SKM-1 (cell line): ENCODE measurements at regions not wholly inside any gene's neighbourhood (a gene's known extent, or its start where the extent isn't known, plus 50 kb on each side); places are given as distances from the start of the nearest gene placed in this dataset.
"Not testable (repeated sequence)": the region's sequence is repeated elsewhere in the genome, so short reads cannot be mapped to it uniquely, and the experiment has no call there.

Experiments
- DNase-seq: peaks from one replicate; lab custom pipeline; 2025; ENCODE audit not compliant: unreplicated experiment; lab: John Stamatoyannopoulos, UW

GRCh38 chr16:64084706-64085105, 1037.2 kb downstream of the CDH11 start:
- no peak for DNase-seq

- DNase-seq = no peak
These were observed 1038.3 kb downstream of the CDH11 start for GRCh38 chr16:64083428-64084129.

- DNase-seq = no peak
These were observed 1044.6 kb downstream of the CDH11 start for GRCh38 chr16:64077242-64077641.

- DNase-seq = no peak
These were observed 1047.2 kb downstream of the CDH11 start for GRCh38 chr16:64074706-64075105.

- DNase-seq = not testable (repeated sequence)
These were observed 1049.6 kb downstream of the CDH11 start for GRCh38 chr16:64072131-64072730.

- DNase-seq = no peak
These were observed 1056.3 kb downstream of the CDH11 start for GRCh38 chr16:64065523-64065922.

GRCh38 chr16:64061621-64062020, 1060.2 kb downstream of the CDH11 start:
- no peak for DNase-seq

GRCh38 chr16:64060631-64061030, 1061.2 kb downstream of the CDH11 start:
- DNase-seq = no peak

GRCh38 chr16:64058685-64059084, 1063.2 kb downstream of the CDH11 start:
- DNase-seq = no peak

- peak; percentile 4 for DNase-seq
These were observed 1070.0 kb downstream of the CDH11 start for GRCh38 chr16:64051824-64052223.

GRCh38 chr16:64047878-64048277, 1074.0 kb downstream of the CDH11 start:
- no peak for DNase-seq

GRCh38 chr16:64047207-64047606, 1074.7 kb downstream of the CDH11 start:
- DNase-seq = no peak

- no peak for DNase-seq
These were observed 1086.5 kb downstream of the CDH11 start for GRCh38 chr16:64035337-64035736.

- no peak for DNase-seq
These were observed 1102.5 kb downstream of the CDH11 start for GRCh38 chr16:64019339-64019738.

GRCh38 chr16:64017796-64018195, 1104.1 kb downstream of the CDH11 start:
- DNase-seq = no peak

- no peak for DNase-seq
These were observed 1108.0 kb downstream of the CDH11 start for GRCh38 chr16:64013856-64014255.

GRCh38 chr16:64012166-64012565, 1109.7 kb downstream of the CDH11 start:
- DNase-seq = no peak

GRCh38 chr16:64011650-64012049, 1110.2 kb downstream of the CDH11 start:
- DNase-seq = no peak

GRCh38 chr16:64008131-64008530, 1113.7 kb downstream of the CDH11 start:
- DNase-seq = no peak

GRCh38 chr16:64004116-64004515, 1117.7 kb downstream of the CDH11 start:
- DNase-seq = no peak

- no peak for DNase-seq
These were observed 1126.8 kb downstream of the CDH11 start for GRCh38 chr16:63995025-63995424.

- no peak for DNase-seq
These were observed 1138.5 kb downstream of the CDH11 start for GRCh38 chr16:63983401-63983800.

- no peak for DNase-seq
These were observed 1139.1 kb downstream of the CDH11 start for GRCh38 chr16:63982741-63983140.
